ENCODE measurements at regions not wholly inside any gene's neighbourhood (a gene's known extent, or its start where the extent isn't known, plus 50 kb on each side); places are given as distances from the start of the nearest gene placed in this dataset.

GRCh38 chr1:67618285-67619018 lies 66.5 kb upstream of the GADD45A start:
- H3K27ac ChIP-seq (ENCODE audit: low read length): peak overlapping the region; percentile 30
- no peak overlapping the region for H3K4me3 ChIP-seq (ENCODE audit: low read length)
- H3K27me3 ChIP-seq (ENCODE audit: control insufficient read depth, insufficient read depth): no peaks in the 10 kb centered on the region
- peak; percentile 93 for ATAC-seq
- no peaks in the 10 kb centered on the region for H3K4me1 ChIP-seq (ENCODE audit: control insufficient read depth, insufficient read depth, low read length)
- intact Hi-C loops (cut with DNase I): no loop called here
- H3K9me3 ChIP-seq (ENCODE audit: control insufficient read depth, low read length): no peaks in the 10 kb centered on the region
- DNase-seq: peak; percentile 66 to 77 (median 73)
- 45% methylated on average over 14 of the region's 14 CpGs for WGBS

DNA sequence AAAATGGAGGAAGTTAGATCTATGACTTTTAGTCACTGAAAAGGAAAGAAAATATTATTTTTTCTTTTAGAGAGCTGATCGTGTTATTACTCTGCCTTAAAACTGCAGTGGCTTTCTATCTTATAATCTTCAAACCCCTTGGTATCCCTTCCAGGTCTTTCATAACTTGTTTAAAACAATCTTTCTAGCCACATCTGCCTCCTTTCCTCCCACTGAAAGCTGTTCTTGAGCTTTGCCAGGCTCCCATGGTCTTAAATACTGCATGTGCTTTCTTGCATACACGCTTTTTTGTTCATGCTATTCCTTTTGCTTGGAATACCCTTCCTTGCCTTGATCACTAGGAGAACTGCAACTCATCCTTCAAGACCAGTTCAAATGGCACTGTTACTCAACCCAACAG lies 65.9 kb upstream of the GADD45A start:
- WGBS: 24% methylated on average over 2 of the region's 2 CpGs
- no peaks in the 10 kb centered on the region for H3K9me3 ChIP-seq (ENCODE audit: control insufficient read depth, low read length)

DNA sequence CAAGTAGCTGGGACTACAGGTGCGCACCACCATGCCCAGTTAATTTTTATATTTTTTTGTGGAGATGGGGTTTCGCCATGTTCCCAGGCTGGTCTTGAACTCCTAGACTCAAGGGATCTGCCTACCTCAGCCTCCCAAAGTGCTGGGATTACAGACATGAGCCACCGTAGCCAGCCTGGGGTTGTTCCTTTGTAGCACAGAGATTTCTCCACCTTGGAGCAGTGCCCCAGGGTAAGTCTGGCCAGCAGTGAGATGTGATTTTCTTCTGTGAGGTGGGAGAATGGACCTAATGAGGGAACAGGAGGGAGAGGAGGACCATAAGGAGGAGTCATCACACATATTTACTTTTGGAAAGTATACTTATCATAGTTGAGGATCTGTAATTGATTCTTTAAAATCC lies 61.1 kb upstream of the GADD45A start:
- 97% methylated on average over 3 of the region's 3 CpGs for WGBS
- ATAC-seq: no peak

More for the DNA sequence above, 65.9 kb upstream of the GADD45A start:
- DNase-seq (no peak), ATAC-seq (peak; percentile 29 to 40)
- intact Hi-C loops (cut with DNase I): no loop called here
- H3K27me3 ChIP-seq (ENCODE audit: control insufficient read depth, insufficient read depth): no peaks in the 10 kb centered on the region
- H3K4me1 ChIP-seq (ENCODE audit: control insufficient read depth, insufficient read depth, low read length): no peaks in the 10 kb centered on the region
- no peak overlapping the region for H3K27ac ChIP-seq (ENCODE audit: low read length)
- no peak overlapping the region for H3K4me3 ChIP-seq (ENCODE audit: low read length)

DNA sequence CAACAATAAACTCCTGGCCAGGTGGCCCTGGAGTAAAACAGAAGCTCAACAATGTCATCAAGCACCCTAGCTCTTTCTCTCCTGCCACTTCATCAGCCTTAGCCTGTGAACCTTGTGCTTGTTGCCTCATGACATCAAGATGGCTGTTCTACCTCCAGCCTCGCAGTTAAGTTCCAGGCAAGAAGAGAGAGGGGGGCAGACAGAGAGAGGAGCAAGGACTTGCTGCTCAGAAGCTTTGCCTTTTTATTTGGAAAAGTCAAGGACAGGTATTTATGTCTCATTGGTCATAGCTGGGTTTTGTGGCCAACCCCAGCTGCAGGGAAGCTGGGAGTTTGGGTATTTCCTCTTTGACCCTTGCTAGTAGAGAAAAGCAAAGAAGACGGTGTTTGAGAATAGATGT lies 60.3 kb upstream of the GADD45A start:
- DNase-seq: no peak
- WGBS: 94% methylated on average over 2 of the region's 2 CpGs
- Histone ChIP-seq H3K27me3 (ENCODE audit: control insufficient read depth, insufficient read depth) (no peaks in the 10 kb centered on the region), H3K4me3 (ENCODE audit: low read length) (no peak overlapping the region), H3K9me3 (ENCODE audit: control insufficient read depth, low read length) (no peaks in the 10 kb centered on the region), H3K4me1 (ENCODE audit: control insufficient read depth, insufficient read depth, low read length) (peaks cover 2% of the 10 kb centered on the region), H3K27ac (ENCODE audit: low read length) (no peak overlapping the region)
- no peak for ATAC-seq
- intact Hi-C loops (cut with DNase I): no loop called here

More for the DNA sequence above, 61.1 kb upstream of the GADD45A start:
- H3K27me3 ChIP-seq (ENCODE audit: control insufficient read depth, insufficient read depth): no peaks in the 10 kb centered on the region
- no peak for DNase-seq
- intact Hi-C loops (cut with DNase I): no loop called here
- no peaks in the 10 kb centered on the region for H3K9me3 ChIP-seq (ENCODE audit: control insufficient read depth, low read length)
- H3K4me1 ChIP-seq (ENCODE audit: control insufficient read depth, insufficient read depth, low read length): no peaks in the 10 kb centered on the region
- no peak overlapping the region for H3K4me3 ChIP-seq (ENCODE audit: low read length)
- no peak overlapping the region for H3K27ac ChIP-seq (ENCODE audit: low read length)

DNA sequence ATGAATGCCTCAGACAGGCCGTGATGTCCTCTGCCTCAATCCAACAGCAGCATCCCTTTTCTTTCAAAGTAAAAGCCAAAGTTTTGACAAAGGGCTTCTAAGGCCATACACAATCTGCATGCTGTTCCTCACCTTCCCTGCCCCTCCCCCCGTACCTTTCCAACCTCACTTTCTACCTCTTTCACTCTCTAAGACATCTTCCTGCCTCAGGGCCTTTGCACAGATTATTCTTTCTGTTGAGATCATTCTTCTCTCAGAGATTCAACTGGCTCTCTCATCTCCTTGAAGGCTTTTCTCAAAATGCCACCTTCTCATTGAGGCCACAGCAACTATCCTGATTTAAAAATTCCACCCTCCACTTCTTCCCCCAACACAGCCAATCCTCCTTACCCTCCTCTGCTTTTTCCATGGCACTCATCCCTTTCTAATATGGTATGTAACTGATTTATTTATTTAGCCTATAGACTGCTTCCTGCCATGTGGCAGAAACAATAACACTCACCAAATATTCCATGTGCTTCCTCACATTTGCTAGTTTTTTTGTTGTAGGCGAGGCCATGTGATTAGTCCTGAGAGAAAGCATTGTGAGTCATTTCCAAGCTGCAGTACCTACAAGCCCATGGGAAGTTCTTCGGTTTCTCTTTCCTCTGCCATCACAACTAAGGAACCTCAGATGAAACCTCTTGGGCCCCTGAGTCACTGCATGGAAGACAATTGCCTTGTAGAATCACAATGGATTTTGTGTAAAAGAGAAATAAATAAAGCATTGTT lies 58.7 kb upstream of the GADD45A start:
- H3K9me3 ChIP-seq (ENCODE audit: control insufficient read depth, low read length): no peaks in the 10 kb centered on the region
- DNase-seq: no peak
- peaks cover 2% of the 10 kb centered on the region for H3K4me1 ChIP-seq (ENCODE audit: control insufficient read depth, insufficient read depth, low read length)
- intact Hi-C loops (cut with DNase I): no loop called here
- WGBS: 90% methylated on average over 4 of the region's 4 CpGs
- H3K27ac ChIP-seq (ENCODE audit: low read length): no peak overlapping the region
- no peak overlapping the region for H3K4me3 ChIP-seq (ENCODE audit: low read length)
- ATAC-seq: no peak
- no peaks in the 10 kb centered on the region for H3K27me3 ChIP-seq (ENCODE audit: control insufficient read depth, insufficient read depth)

DNA sequence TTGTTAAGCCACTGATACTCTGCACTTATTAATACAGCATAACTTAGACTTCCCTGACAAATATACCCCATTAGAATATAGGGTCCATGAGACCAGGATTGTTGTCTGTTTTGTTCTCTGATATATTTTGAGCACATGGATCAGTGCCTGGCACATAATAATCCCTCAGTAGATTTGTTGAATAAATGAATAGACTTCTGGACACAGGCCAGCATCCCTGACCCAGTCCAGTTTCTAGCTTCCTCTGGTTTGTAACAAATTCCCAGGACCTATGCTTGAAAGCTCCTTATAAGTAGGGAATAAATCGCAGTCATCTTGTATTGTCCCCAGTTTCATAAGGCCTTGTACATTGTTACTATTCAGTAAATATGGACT lies 58.2 kb upstream of the GADD45A start:
- intact Hi-C loops (cut with DNase I): no loop called here
- ATAC-seq: no peak
- WGBS: 95% methylated on average over 1 of the region's 1 CpG
- no peak overlapping the region for H3K27ac ChIP-seq (ENCODE audit: low read length)
- no peaks in the 10 kb centered on the region for H3K9me3 ChIP-seq (ENCODE audit: control insufficient read depth, low read length)
- no peak for DNase-seq
- H3K4me3 ChIP-seq (ENCODE audit: low read length): no peak overlapping the region
- no peaks in the 10 kb centered on the region for H3K27me3 ChIP-seq (ENCODE audit: control insufficient read depth, insufficient read depth)
- peaks cover 2% of the 10 kb centered on the region for H3K4me1 ChIP-seq (ENCODE audit: control insufficient read depth, insufficient read depth, low read length)

DNA sequence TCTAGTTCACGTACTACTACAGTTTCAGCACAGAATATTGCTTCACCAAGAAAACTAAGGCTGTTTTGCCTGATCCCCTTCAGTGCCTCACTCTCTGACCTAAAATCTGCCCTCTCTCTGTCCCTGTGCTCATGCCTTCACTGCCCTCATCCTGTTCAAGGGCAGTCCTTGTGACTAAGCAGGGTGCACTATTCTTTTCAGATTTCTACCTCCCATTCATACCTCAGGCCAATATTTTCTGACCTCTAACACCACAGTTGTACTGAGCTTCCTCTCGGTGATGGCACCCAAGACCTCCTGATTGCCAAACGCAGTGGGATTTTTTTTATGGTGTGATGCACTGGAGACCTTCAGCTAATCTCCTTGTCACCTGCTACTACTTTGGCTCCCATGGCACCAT lies 57.7 kb upstream of the GADD45A start:
- DNase-seq (no peak), ATAC-seq (no peak)
- intact Hi-C loops (cut with DNase I): no loop called here
- H3K27me3 ChIP-seq (ENCODE audit: control insufficient read depth, insufficient read depth): no peaks in the 10 kb centered on the region
- no peak overlapping the region for H3K4me3 ChIP-seq (ENCODE audit: low read length)
- H3K9me3 ChIP-seq (ENCODE audit: control insufficient read depth, low read length): no peaks in the 10 kb centered on the region
- peaks cover 2% of the 10 kb centered on the region for H3K4me1 ChIP-seq (ENCODE audit: control insufficient read depth, insufficient read depth, low read length)
- H3K27ac ChIP-seq (ENCODE audit: low read length): no peak overlapping the region
- 90% methylated on average over 3 of the region's 3 CpGs for WGBS

DNA sequence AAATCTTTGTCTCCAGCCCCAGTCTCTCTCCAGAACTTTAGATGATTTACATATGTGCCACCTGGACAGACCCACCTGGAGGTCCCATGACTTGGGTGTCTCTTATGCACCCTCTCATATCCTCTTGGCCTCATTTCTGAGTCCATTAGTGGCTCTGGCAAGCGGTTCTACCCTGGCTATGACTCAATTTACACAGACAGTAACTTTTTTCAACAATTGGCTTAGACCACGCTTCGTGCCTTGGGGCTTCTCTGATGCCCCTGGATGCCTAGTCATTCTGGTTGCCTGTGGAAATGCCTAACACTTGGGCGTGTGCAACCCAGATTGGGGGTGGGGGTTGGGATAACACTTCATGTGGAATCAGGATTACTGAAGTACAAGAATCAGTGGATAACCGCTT lies 57.1 kb upstream of the GADD45A start:
- peaks cover 2% of the 10 kb centered on the region for H3K4me1 ChIP-seq (ENCODE audit: control insufficient read depth, insufficient read depth, low read length)
- ATAC-seq (no peak), DNase-seq (peak in 1 of 3 donors; percentile 16)
- H3K27ac ChIP-seq (ENCODE audit: low read length): no peak overlapping the region
- no peaks in the 10 kb centered on the region for H3K9me3 ChIP-seq (ENCODE audit: control insufficient read depth, low read length)
- H3K27me3 ChIP-seq (ENCODE audit: control insufficient read depth, insufficient read depth): no peaks in the 10 kb centered on the region
- H3K4me3 ChIP-seq (ENCODE audit: low read length): no peak overlapping the region
- 94% methylated on average over 5 of the region's 5 CpGs for WGBS
- intact Hi-C loops (cut with DNase I): no loop called here

DNA sequence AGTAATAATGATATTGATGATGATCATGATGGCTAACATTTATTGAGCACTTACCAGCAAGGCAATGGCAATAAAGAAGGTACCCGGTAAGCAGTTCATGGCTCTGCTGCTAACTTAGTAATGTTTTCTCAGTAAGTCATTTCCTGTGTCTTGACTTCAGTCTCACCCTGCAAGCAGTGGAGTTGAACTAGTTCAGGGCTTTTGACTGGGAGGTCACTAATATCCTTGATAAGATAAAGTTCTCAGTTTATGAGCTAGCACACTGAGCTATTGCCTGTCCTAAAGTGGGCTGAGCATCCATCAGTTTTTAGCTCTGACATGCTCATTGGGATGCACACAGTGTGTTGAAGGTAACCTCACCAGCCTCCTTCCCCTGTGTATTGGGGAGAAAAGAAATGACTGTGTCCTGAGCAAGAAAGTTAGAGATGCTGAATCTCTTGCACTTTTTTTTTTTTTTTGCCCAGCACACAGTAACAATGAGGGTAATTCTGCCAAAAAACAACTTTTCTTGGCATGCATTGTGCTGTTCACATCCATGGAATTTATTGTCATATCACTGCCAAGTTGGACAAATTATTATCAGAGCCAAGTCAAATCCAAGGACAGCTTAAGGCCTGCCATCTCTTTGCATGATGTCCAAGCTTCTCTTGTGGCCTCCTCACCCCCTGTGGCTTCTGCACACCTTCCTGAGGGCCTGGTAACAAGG lies 55.5 kb upstream of the GADD45A start:
- ATAC-seq (peak; percentile 74 to 75), DNase-seq (no peak)
- no peak overlapping the region for H3K27ac ChIP-seq (ENCODE audit: low read length)
- H3K4me1 ChIP-seq (ENCODE audit: control insufficient read depth, insufficient read depth, low read length): peaks cover 2% of the 10 kb centered on the region
- intact Hi-C loops (cut with DNase I): no loop called here
- 51% methylated on average over 1 of the region's 1 CpG for WGBS
- no peak overlapping the region for H3K4me3 ChIP-seq (ENCODE audit: low read length)
- H3K9me3 ChIP-seq (ENCODE audit: control insufficient read depth, low read length): no peaks in the 10 kb centered on the region
- H3K27me3 ChIP-seq (ENCODE audit: control insufficient read depth, insufficient read depth): no peaks in the 10 kb centered on the region

GRCh38 chr1:67630438-67631045 lies 54.5 kb upstream of the GADD45A start:
- Histone ChIP-seq H3K27me3 (ENCODE audit: control insufficient read depth, insufficient read depth) (no peaks in the 10 kb centered on the region), H3K9me3 (ENCODE audit: control insufficient read depth, low read length) (no peaks in the 10 kb centered on the region), H3K4me3 (ENCODE audit: low read length) (no peak overlapping the region), H3K27ac (ENCODE audit: low read length) (no peak overlapping the region), H3K4me1 (ENCODE audit: control insufficient read depth, insufficient read depth, low read length) (peaks cover 2% of the 10 kb centered on the region)
- no peak for ATAC-seq
- WGBS: 94% methylated on average over 2 of the region's 2 CpGs
- DNase-seq: no peak
- intact Hi-C loops (cut with DNase I): no loop called here

- Histone ChIP-seq H3K4me3 (ENCODE audit: low read length) (no peak overlapping the region), H3K4me1 (ENCODE audit: control insufficient read depth, insufficient read depth, low read length) (peaks cover 2% of the 10 kb centered on the region), H3K27ac (ENCODE audit: low read length) (no peak overlapping the region), H3K27me3 (ENCODE audit: control insufficient read depth, insufficient read depth) (no peaks in the 10 kb centered on the region), H3K9me3 (ENCODE audit: control insufficient read depth, low read length) (no peaks in the 10 kb centered on the region)
- WGBS: 96% methylated on average over 6 of the region's 6 CpGs
- ATAC-seq (no peak), DNase-seq (no peak)
- intact Hi-C loops (cut with DNase I): no loop called here
Observed at GRCh38 chr1:67632356-67632755, 52.6 kb upstream of the GADD45A start.

Data from right cardiac atrium (tissue), 5 donors.